HEK293T (cell line): ENCODE measurements at regions not wholly inside any gene's neighbourhood (a gene's known extent, or its start where the extent isn't known, plus 50 kb on each side); places are given as distances from the start of the nearest gene placed in this dataset.

ENCODE experiments used
- CTCF ChIA-PET: fragments of 350-600 bp; formaldehyde crosslinking; extraction: SDS; loops from one replicate; lab custom pipeline; 2021; ENCODE audit warnings: antibody characterized with exemption, inconsistent platforms; lab: Yijun Ruan, JAX
- POLR2A ChIA-PET: fragments of 350-600 bp; formaldehyde crosslinking; extraction: SDS; loops from one replicate; lab custom pipeline; 2020; ENCODE audit warnings: antibody characterized with exemption, inconsistent platforms; lab: Yijun Ruan, JAX
- DNase-seq: peaks from one replicate; pipeline ENCODE4 v3.0.0; 2012; ENCODE audit warnings: mixed read lengths; ENCODE audit errors: extremely low spot score
- ARNT ChIP-seq: fragments of 450-650 bp; IDR thresholded peaks from 2 replicates; pipeline ENCODE4 v1.6.1; 2017; ENCODE audit warnings: mild to moderate bottlenecking
- BHLHE40 ChIP-seq: fragments of 450-650 bp; IDR thresholded peaks from 2 replicates; pipeline ENCODE4 v1.6.1; 2016; ENCODE audit warnings: mild to moderate bottlenecking, moderate library complexity, borderline replicate concordance
- CTBP1 ChIP-seq: fragments of 450-650 bp; IDR thresholded peaks from 2 replicates; pipeline ENCODE4 v1.6.1; 2016; ENCODE audit warnings: borderline replicate concordance
- ELF4 ChIP-seq: fragments of 450-650 bp; IDR thresholded peaks from 2 replicates; pipeline ENCODE4 v1.6.1; 2017; ENCODE audit warnings: antibody characterized with exemption
- FOXA1 ChIP-seq: fragments of 450-650 bp; IDR thresholded peaks from 2 replicates; pipeline ENCODE4 v1.6.1; 2016; ENCODE audit warnings: mild to moderate bottlenecking
- FOXK2 ChIP-seq: fragments of 450-650 bp; IDR thresholded peaks from 2 replicates; pipeline ENCODE4 v1.6.1; 2016; ENCODE audit warnings: mild to moderate bottlenecking
- FOXM1 ChIP-seq: fragments of 450-650 bp; IDR thresholded peaks from 2 replicates; pipeline ENCODE4 v1.6.1; 2017; ENCODE audit warnings: mild to moderate bottlenecking, borderline replicate concordance
- HDGF ChIP-seq: fragments of 450-650 bp; IDR thresholded peaks from 2 replicates; pipeline ENCODE4 v1.6.1; 2017; ENCODE audit warnings: antibody characterized with exemption, borderline replicate concordance
- L3MBTL2 ChIP-seq: fragments of 450-650 bp; conservative IDR thresholded peaks from 2 replicates; pipeline ENCODE4 v1.6.1; 2016; ENCODE audit warnings: mild to moderate bottlenecking
- LEF1 ChIP-seq: fragments of 450-650 bp; IDR thresholded peaks from 2 replicates; pipeline ENCODE4 v1.6.1; 2017; ENCODE audit warnings: mild to moderate bottlenecking, borderline replicate concordance
- NFRKB ChIP-seq: fragments of 450-650 bp; IDR thresholded peaks from 2 replicates; pipeline ENCODE4 v1.6.1; 2016; ENCODE audit warnings: mild to moderate bottlenecking, moderate library complexity
- PKNOX1 ChIP-seq: fragments of 450-650 bp; IDR thresholded peaks from 2 replicates; pipeline ENCODE4 v1.6.1; 2016
- SP1 ChIP-seq: fragments of 450-650 bp; IDR thresholded peaks from 2 replicates; pipeline ENCODE4 v1.6.1; 2017
- SUZ12 ChIP-seq: fragments of 450-650 bp; IDR thresholded peaks from 2 replicates; pipeline ENCODE4 v1.6.1; 2016; ENCODE audit warnings: mild to moderate bottlenecking
- TARDBP ChIP-seq: fragments of 450-650 bp; IDR thresholded peaks from 2 replicates; pipeline ENCODE4 v1.6.1; 2016
- ZNF384 ChIP-seq: fragments of 450-650 bp; IDR thresholded peaks from 2 replicates; pipeline ENCODE4 v1.6.1; 2016

- no peak for DNase-seq
- no peak for TF ChIP-seq CTBP1
- no peak for TF ChIP-seq BHLHE40
- no peak for TF ChIP-seq SUZ12
- TF ChIP-seq L3MBTL2, result no peak
- TF ChIP-seq SP1, result no peak
- TF ChIP-seq PKNOX1, result no peak
- no peak for TF ChIP-seq FOXM1
- no peak for TF ChIP-seq ZNF384
- no peak for TF ChIP-seq LEF1
- no peak for TF ChIP-seq ARNT
- CTCF ChIA-PET, result no interaction called here
- POLR2A ChIA-PET, result no interaction called here
These were observed 686.7 kb downstream of the PDHA2 start for GRCh38 chr4:96526625-96527024.

GRCh38 chr4:96531836-96532235, 691.9 kb downstream of the PDHA2 start:
- ChIA-PET POLR2A (no interaction called here), CTCF (no interaction called here)
- no peak for DNase-seq
- TF ChIP-seq ARNT (no peak), SUZ12 (no peak), HDGF (no peak), CTBP1 (no peak), SP1 (no peak), FOXK2 (no peak), ZNF384 (no peak), BHLHE40 (no peak), L3MBTL2 (no peak), FOXA1 (no peak), TARDBP (no peak), NFRKB (no peak), LEF1 (no peak), FOXM1 (no peak), ELF4 (no peak), PKNOX1 (no peak)

- ChIA-PET POLR2A (no interaction called here), CTCF (no interaction called here)
- no peak for DNase-seq
- TF ChIP-seq ZNF384, result no peak
These were observed 703.5 kb downstream of the PDHA2 start for GRCh38 chr4:96543346-96543745.

- no peak for TF ChIP-seq SUZ12
- TF ChIP-seq NFRKB, result no peak
- TF ChIP-seq BHLHE40, result no peak
- ChIA-PET CTCF (no interaction called here), POLR2A (no interaction called here)
These were observed 718.6 kb downstream of the PDHA2 start for GRCh38 chr4:96558466-96558865.

GRCh38 chr4:96566755-96567154, 726.9 kb downstream of the PDHA2 start:
- CTCF ChIA-PET, result no interaction called here
- POLR2A ChIA-PET, result no interaction called here
- DNase-seq, result no peak
- TF ChIP-seq FOXA1, result no peak
- TF ChIP-seq SUZ12, result no peak
- TF ChIP-seq ARNT, result no peak
- TF ChIP-seq FOXM1, result no peak
- TF ChIP-seq ZNF384, result no peak
- TF ChIP-seq BHLHE40, result no peak
- TF ChIP-seq ELF4, result no peak
- TF ChIP-seq CTBP1, result no peak
- no peak for TF ChIP-seq NFRKB
- no peak for TF ChIP-seq PKNOX1
- no peak for TF ChIP-seq TARDBP
- TF ChIP-seq SP1, result no peak
- TF ChIP-seq FOXK2, result no peak
- TF ChIP-seq HDGF, result no peak
- TF ChIP-seq LEF1, result no peak
- no peak for TF ChIP-seq L3MBTL2

More at GRCh38 chr4:96558466-96558865, 718.6 kb downstream of the PDHA2 start:
- DNase-seq, result no peak

GRCh38 chr4:96585304-96585703, 745.4 kb downstream of the PDHA2 start:
- ChIA-PET CTCF (no interaction called here), POLR2A (no interaction called here)
- no peak for TF ChIP-seq SP1
- TF ChIP-seq SUZ12, result no peak
- TF ChIP-seq BHLHE40, result no peak
- no peak for TF ChIP-seq FOXA1
- no peak for TF ChIP-seq NFRKB
- TF ChIP-seq TARDBP, result no peak
- no peak for TF ChIP-seq HDGF
- no peak for TF ChIP-seq LEF1
- TF ChIP-seq FOXM1, result no peak
- TF ChIP-seq ARNT, result no peak
- no peak for TF ChIP-seq ELF4
- TF ChIP-seq PKNOX1, result no peak
- no peak for TF ChIP-seq FOXK2
- TF ChIP-seq L3MBTL2, result no peak
- TF ChIP-seq ZNF384, result no peak
- no peak for TF ChIP-seq CTBP1
- no peak for DNase-seq
